ENCODE measurements at regions not wholly inside any gene's neighbourhood (a gene's known extent, or its start where the extent isn't known, plus 50 kb on each side); places are given as distances from the start of the nearest gene placed in this dataset.

- TF ChIP-seq GRHL2 (CRISPR knock-in tag; IDR thresholded peaks at IDR 0.05; ENCODE audit: insufficient replicate concordance, severe bottlenecking): no peak
- no peak for TF ChIP-seq MXD4 (CRISPR knock-in tag; IDR thresholded peaks at IDR 0.05; ENCODE audit: borderline replicate concordance)
These were observed 126.2 kb upstream of the SH3BP4 start (continued) for GRCh38 chr2:234825616-234826015.

- no peaks in the 10 kb centered on the region for H3K27me3 Mint-ChIP-seq (ENCODE audit: low read depth)
- peaks cover 20% of the 10 kb centered on the region for H3K4me1 Mint-ChIP-seq
- H3K4me3 Mint-ChIP-seq: no peak overlapping the region
- ChIA-PET POLR2A (no interaction called here), CTCF (no interaction called here)
- no peaks in the 10 kb centered on the region for H3K9me3 Mint-ChIP-seq
- H3K27ac Mint-ChIP-seq: no peak overlapping the region
- ATAC-seq: no peak
- TF ChIP-seq PRDM15 (CRISPR knock-in tag; IDR thresholded peaks at IDR 0.05) (no peak), JAZF1 (CRISPR knock-in tag; IDR thresholded peaks at IDR 0.05) (no peak), ZNF671 (CRISPR knock-in tag; IDR thresholded peaks at IDR 0.05) (no peak), ATF1 (CRISPR knock-in tag; IDR thresholded peaks at IDR 0.05) (no peak), CREM (CRISPR knock-in tag; IDR thresholded peaks at IDR 0.05) (no peak), ZNF396 (CRISPR knock-in tag; IDR thresholded peaks at IDR 0.05; ENCODE audit: borderline replicate concordance) (no peak), JUN (CRISPR knock-in tag; IDR thresholded peaks at IDR 0.05) (no peak), GABPB1 (CRISPR knock-in tag; IDR thresholded peaks at IDR 0.05) (no peak), ZNF317 (CRISPR knock-in tag; IDR thresholded peaks at IDR 0.05; ENCODE audit: borderline replicate concordance, low read depth) (no peak), MAX (CRISPR knock-in tag; IDR thresholded peaks at IDR 0.05) (no peak), GTF2I (CRISPR knock-in tag; conservative IDR thresholded peaks at IDR 0.05) (no peak), TCF7 (CRISPR knock-in tag; IDR thresholded peaks at IDR 0.05; ENCODE audit: low read depth) (no peak), NFYB (CRISPR knock-in tag; conservative IDR thresholded peaks at IDR 0.05; ENCODE audit: low read depth) (no peak), FOXP1 (CRISPR knock-in tag; IDR thresholded peaks at IDR 0.05; ENCODE audit: borderline replicate concordance) (no peak), ZBTB21 (CRISPR knock-in tag; IDR thresholded peaks at IDR 0.05; ENCODE audit: borderline replicate concordance) (no peak), E2F1 (CRISPR knock-in tag; IDR thresholded peaks at IDR 0.05) (no peak), ETV6 (CRISPR knock-in tag; IDR thresholded peaks at IDR 0.05) (no peak), IRF1 (CRISPR knock-in tag; IDR thresholded peaks at IDR 0.05) (no peak), ERG (CRISPR knock-in tag; IDR thresholded peaks at IDR 0.05) (no peak)
- H3K36me3 Mint-ChIP-seq: no peaks in the 10 kb centered on the region
- DNase-seq (ENCODE audit: low spot score): no peak
These were observed 127.9 kb upstream of the SH3BP4 start for GRCh38 chr2:234823877-234824376.

Data from WTC11 (cell line).